Esophagus squamous epithelium (tissue), 5 donors: ENCODE measurements at regions not wholly inside any gene's neighbourhood (a gene's known extent, or its start where the extent isn't known, plus 50 kb on each side); places are given as distances from the start of the nearest gene placed in this dataset.

Experiments
- DNase-seq: peaks from one replicate; lab custom pipeline; 2025; lab: John Stamatoyannopoulos, UW
- H3K27ac ChIP-seq, 4 donors: fragments of 200-600 bp; sonication (generic); one replicate each; pipeline ENCODE4 v1.5.1; 2016 to 2019; ENCODE audit warnings: mild to moderate bottlenecking in 1 of 4
- H3K27me3 ChIP-seq, 4 donors: fragments of 200-600 bp; sonication (generic); 1 replicate in 3 of 4; 2 replicates in 1 of 4; pipeline versions ENCODE4 v1.5.1 to v1.6.0; 2017 to 2021; ENCODE audit warnings: antibody characterized with exemption in 1 of 4
- H3K36me3 ChIP-seq, 3 donors: fragments of 200-600 bp; sonication (generic); one replicate each; pipeline ENCODE4 v1.5.1; 2016 to 2019
- H3K4me1 ChIP-seq, 3 donors: fragments of 200-600 bp; sonication (generic); one replicate each; pipeline ENCODE4 v1.5.1; 2017 to 2019
- H3K4me3 ChIP-seq, 4 donors: fragments of 200-600 bp; sonication (generic); 1 replicate in 3 of 4; 2 replicates in 1 of 4; pipeline ENCODE4 v1.5.1; 2016 to 2019; ENCODE audit warnings: mild to moderate bottlenecking in 2 of 4, moderate library complexity in 1 of 4
- H3K9me3 ChIP-seq, 3 donors: fragments of 200-600 bp; sonication (generic); one replicate each; pipeline ENCODE4 v1.5.1; 2016 to 2019
- POLR2A ChIP-seq, 4 donors: fragments of 450-650 bp; IDR thresholded peaks; one replicate each; pipeline ENCODE4 v1.6.1; 2017; ENCODE audit warnings: antibody characterized with exemption in 4 of 4, mild to moderate bottlenecking in 4 of 4, moderate library complexity in 3 of 4
- WGBS, 2 donors: methylation state at CpG; one replicate each; pipeline ENCODE4 v1.1.5; 2018; 5-methylcytosine and 5-hydroxymethylcytosine counted together
- intact Hi-C: fragments of 100-400 bp; cut with DNase I; formaldehyde crosslinking; loops from one replicate; pipeline ENCODE4 v1.15.0; 2022
- TF ChIP-seq, protein P1 (sequence below), 6 experiments: fragments of 450-650 bp in 4 of 6; fragments of 200-600 bp in 2 of 6; sonication (generic) in 2 of 6; IDR thresholded peaks; one replicate each; pipeline ENCODE4 v1.5.1; 2016 to 2019; ENCODE audit warnings: antibody characterized with exemption in 6 of 6, mild to moderate bottlenecking in 4 of 6, moderate library complexity in 4 of 6
- donor health status: DM: yes; HTN: yes; CAD: no.

DNA sequence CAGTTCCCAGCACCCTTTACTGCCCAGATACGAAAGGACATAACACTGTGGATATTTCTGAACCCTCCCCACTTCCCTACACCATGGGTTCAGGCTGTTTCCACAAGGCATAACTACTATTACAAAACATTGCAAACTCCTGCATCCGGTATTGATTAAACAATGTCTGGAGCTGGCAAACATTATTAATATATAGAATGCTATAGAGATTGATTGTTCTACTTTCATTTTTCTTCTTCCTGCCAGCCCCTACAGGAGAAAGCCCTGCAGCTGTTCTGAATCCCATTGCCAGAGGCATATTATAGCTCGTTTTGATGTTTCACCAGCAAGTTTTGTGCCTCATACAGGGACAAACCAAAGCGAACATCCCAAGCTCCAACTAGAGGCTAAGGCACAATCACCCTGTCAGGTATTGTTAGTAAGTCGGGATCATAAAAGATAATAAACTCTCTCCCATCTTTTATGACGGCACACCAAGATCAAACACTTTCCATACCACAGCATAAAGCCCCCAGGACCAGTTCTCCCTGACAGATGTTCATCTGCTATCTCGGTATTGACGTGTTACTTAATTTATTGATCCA, 331.1 kb upstream of the NT5E start:
- Histone ChIP-seq H3K27ac (no peak overlapping the region), H3K4me1 (no peaks in the 10 kb centered on the region), H3K27me3 (no peaks in the 10 kb centered on the region), H3K4me3 (no peak overlapping the region), H3K9me3 (no peaks in the 10 kb centered on the region), H3K36me3 (no peaks in the 10 kb centered on the region)
- DNase-seq, result no peak
- intact Hi-C loops, result no loop called here
- TF ChIP-seq, protein P1, sequence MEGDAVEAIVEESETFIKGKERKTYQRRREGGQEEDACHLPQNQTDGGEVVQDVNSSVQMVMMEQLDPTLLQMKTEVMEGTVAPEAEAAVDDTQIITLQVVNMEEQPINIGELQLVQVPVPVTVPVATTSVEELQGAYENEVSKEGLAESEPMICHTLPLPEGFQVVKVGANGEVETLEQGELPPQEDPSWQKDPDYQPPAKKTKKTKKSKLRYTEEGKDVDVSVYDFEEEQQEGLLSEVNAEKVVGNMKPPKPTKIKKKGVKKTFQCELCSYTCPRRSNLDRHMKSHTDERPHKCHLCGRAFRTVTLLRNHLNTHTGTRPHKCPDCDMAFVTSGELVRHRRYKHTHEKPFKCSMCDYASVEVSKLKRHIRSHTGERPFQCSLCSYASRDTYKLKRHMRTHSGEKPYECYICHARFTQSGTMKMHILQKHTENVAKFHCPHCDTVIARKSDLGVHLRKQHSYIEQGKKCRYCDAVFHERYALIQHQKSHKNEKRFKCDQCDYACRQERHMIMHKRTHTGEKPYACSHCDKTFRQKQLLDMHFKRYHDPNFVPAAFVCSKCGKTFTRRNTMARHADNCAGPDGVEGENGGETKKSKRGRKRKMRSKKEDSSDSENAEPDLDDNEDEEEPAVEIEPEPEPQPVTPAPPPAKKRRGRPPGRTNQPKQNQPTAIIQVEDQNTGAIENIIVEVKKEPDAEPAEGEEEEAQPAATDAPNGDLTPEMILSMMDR (IDR thresholded peaks at IDR 0.05), result no peak
- no peak for TF ChIP-seq POLR2A (IDR thresholded peaks at IDR 0.05)
- 63 to 67% methylated on average over 8 of the region's 8 CpGs for WGBS, 2 donors

DNA sequence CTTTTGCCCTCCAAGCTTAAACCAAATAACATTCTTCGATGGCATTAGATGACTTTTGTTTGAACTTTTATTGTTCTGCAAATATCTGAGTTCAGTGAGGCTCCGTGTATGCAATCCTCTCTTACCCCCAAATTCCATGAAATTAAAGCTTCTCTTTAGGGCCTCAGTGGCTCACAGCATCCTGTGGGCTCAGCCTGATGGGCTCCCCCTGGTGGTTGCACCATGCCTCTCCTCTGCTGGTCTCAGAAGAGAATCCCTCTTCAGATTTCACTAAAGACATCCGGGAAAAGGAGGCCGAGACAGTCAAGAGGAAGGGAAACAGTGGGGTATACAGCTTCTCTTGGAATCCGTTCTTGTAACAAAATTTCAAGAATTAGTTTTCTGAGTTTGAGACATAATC, 331.6 kb upstream of the NT5E start:
- H3K36me3 ChIP-seq, result no peaks in the 10 kb centered on the region
- DNase-seq, result no peak
- H3K27me3 ChIP-seq, result no peaks in the 10 kb centered on the region
- H3K4me1 ChIP-seq, result no peaks in the 10 kb centered on the region
- no peak overlapping the region for H3K27ac ChIP-seq
- TF ChIP-seq POLR2A (IDR thresholded peaks at IDR 0.05), result no peak
- TF ChIP-seq, protein P1 (IDR thresholded peaks at IDR 0.05), result no peak
- 56 to 66% methylated on average over 5 of the region's 5 CpGs for WGBS, 2 donors
- H3K9me3 ChIP-seq, result no peaks in the 10 kb centered on the region
- H3K4me3 ChIP-seq, result no peak overlapping the region
- intact Hi-C loops, result no loop called here

DNA sequence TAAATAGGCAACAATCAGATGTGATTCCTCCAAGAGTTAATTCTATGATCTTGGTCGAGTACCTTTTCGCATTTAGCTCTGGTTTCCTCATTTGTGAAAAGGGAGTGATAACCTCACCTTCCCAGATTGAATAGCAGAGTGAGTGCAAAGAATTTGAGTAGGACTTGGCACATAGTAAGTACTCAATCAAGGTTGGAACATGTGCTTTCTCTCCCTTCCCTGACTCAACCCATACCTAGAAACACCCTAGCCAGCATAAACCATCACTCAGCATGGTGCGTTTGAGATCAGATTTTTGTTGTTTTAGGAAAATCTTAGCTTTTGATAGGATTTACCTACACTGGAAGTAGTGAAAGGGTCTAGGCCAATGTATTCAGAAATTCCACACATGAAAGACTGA, 333.4 kb upstream of the NT5E start:
- Histone ChIP-seq H3K4me3 (no peak overlapping the region), H3K4me1 (no peaks in the 10 kb centered on the region), H3K27me3 (no peaks in the 10 kb centered on the region), H3K9me3 (no peaks in the 10 kb centered on the region), H3K36me3 (no peaks in the 10 kb centered on the region), H3K27ac (no peak overlapping the region)
- WGBS, 2 donors, result 77 to 83% methylated on average over 3 of the region's 3 CpGs
- TF ChIP-seq, protein P1 (IDR thresholded peaks at IDR 0.05), result no peak
- TF ChIP-seq POLR2A (IDR thresholded peaks at IDR 0.05), result no peak
- no peak for DNase-seq
- intact Hi-C loops, result no loop called here

DNA sequence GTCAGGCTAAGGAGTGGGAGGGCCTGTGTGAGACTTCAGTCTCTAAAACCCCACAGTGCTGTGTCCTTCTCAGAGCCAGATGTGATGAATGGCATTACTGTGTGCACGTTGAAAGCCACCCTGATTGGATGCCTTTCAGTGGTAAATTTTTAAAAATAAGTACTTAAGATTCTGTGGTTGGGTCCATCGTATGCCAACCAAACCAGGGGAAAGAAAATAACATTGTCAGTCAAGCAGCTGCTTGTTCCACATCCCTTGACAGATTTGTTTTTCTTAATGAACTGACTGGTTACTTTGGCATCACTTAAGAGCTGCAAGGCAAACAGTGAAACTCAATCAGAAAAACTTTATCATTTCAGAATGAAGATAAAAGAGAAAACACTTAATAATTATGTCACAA, 334.0 kb upstream of the NT5E start:
- H3K4me1 ChIP-seq, result no peaks in the 10 kb centered on the region
- H3K27me3 ChIP-seq, result no peaks in the 10 kb centered on the region
- no peak overlapping the region for H3K4me3 ChIP-seq
- DNase-seq, result no peak
- no peak overlapping the region for H3K27ac ChIP-seq
- 55 to 62% methylated on average over 2 of the region's 2 CpGs for WGBS, 2 donors
- no peaks in the 10 kb centered on the region for H3K9me3 ChIP-seq
- intact Hi-C loops, result no loop called here
- no peaks in the 10 kb centered on the region for H3K36me3 ChIP-seq
- TF ChIP-seq POLR2A (IDR thresholded peaks at IDR 0.05), result no peak
- TF ChIP-seq, protein P1 (IDR thresholded peaks at IDR 0.05), result no peak

DNA sequence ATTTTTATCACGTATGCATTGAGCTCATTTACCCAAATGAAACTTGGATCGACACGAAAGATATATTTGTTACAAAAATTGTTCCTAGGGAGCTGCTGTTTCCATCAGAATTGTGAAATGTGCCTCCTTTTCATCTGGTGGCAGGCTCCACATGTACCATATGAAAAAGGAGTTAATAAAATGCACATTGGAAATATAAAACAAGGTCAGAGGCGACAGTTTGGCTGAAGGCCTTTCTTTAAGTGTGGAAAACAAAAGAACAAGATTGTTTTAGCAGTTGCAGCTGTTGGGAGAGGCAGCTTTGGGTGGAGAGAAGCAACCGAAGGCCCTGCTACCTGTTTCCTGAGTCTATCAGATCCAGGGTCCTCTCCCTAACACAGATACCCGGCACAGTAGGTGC, 334.5 kb upstream of the NT5E start:
- no peak for TF ChIP-seq POLR2A (IDR thresholded peaks at IDR 0.05)
- TF ChIP-seq, protein P1 (IDR thresholded peaks at IDR 0.05), result no peak
- H3K4me3 ChIP-seq, result no peak overlapping the region
- H3K36me3 ChIP-seq, result no peaks in the 10 kb centered on the region
- 65 to 67% methylated on average over 6 of the region's 6 CpGs for WGBS, 2 donors
- DNase-seq, result no peak
- no peaks in the 10 kb centered on the region for H3K9me3 ChIP-seq
- H3K27me3 ChIP-seq, result no peaks in the 10 kb centered on the region
- intact Hi-C loops, result no loop called here
- H3K27ac ChIP-seq, result no peak overlapping the region
- H3K4me1 ChIP-seq, result no peaks in the 10 kb centered on the region
